ENCODE measurements at regions not wholly inside any gene's neighbourhood (a gene's known extent, or its start where the extent isn't known, plus 50 kb on each side); places are given as distances from the start of the nearest gene placed in this dataset.

DNA sequence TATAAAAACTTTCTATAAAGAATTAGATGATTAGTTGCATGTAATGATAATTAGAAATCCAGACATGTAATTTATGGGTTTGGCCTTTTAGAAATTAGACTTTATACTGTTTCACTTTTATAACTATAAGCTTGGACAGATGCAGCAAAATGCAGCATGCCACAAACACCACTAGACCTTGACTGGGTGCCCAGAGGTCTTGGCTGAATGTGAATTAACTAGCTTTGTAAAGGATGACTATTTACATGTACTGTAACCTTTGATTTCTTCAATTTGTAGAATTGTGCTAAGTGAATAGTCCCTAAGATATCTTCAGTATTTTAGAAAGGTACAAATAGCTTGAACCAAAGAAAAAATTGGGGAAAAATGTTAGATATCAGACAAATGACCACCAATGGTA is 2168.1 kb downstream of the MAT2B start:
- no peak for DNase-seq (ENCODE audit: low spot score)

DNA sequence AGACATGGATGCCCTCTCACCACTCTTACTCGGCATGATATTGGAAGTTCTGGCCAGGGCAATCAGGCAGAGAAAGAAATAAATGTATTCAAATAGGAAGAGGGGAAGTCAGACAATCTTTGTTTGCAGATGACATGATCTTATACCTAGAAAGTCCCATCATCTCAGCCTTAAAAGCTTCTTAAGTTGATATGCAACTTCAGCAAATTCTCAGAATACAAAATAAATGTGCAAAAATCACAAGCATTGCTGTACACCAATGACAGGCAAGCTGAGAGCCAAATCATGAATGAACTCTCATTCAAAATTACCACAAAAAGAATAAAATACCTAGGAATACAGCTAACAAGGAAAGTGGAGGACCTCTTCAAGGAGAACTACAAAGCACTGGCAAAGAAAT is 2190.4 kb downstream of the MAT2B start:
- no peak for DNase-seq (ENCODE audit: low spot score)

DNA sequence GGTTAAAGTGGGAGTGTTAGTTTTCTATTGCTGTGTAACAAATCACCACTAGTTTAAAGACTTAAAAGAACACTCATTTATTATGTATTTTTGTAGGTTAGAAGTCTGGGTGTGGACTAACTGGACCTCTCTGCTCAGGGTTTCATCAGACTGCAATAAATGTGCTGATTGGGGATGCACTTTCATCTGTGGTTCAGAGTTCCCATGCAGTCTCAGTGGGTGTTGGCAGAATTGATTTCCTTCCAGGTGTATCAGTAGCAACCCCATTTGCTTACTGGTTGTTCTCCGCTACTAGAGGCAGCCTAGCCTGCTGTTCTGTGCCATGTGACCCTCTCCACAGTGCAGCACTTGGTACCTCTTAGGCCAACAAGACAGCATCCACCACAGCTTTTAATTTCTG is 2200.5 kb downstream of the MAT2B start:
- no peak for DNase-seq (ENCODE audit: low spot score)

DNA sequence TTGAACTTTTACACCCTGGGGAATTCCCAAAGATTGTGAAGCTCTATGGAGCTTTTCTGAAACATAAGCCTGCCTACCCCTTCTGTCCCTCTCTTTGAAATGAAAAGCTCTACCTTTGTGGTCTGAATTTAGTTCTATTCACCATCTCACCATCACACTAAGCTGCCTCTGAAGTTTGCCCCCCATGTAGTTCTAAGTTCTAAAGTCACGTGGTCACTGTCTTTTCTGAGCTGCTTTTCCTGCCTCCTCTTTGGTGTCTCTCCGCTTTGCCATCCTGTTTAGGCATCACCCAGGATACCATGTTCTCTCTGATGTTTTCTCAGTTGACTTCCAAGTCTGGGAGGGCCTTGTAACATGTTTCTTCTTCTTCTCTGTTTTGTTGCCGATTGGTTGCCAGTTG is 2206.6 kb downstream of the MAT2B start:
- DNase-seq (ENCODE audit: low spot score): no peak

GRCh38 chr5:165714598-165714997 is 2209.2 kb downstream of the MAT2B start:
- no peak for DNase-seq (ENCODE audit: low spot score)

GRCh38 chr5:165720901-165721300 is 2215.5 kb downstream of the MAT2B start:
- no peak for DNase-seq (ENCODE audit: low spot score)

DNA sequence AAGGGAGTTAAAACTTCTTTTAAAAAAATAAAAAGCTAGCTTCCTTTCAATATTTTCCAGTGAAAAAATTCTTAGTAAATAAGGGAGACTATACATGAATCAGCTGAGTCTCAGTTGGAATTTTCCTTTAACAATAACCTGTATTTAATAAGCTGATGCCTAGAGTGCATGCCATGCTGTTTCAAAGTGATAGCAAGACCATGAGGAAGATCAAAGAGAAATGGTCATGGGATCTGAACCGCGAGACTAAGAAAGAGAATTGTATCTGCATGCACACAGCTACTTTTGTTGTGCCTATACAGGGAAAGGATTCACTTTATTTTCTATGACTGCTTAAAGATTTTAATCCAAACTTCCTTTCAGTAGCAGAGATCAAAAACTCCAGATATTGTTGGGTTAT is 2217.0 kb downstream of the MAT2B start:
- DNase-seq (ENCODE audit: low spot score): peak; percentile 59

- no peak for DNase-seq (ENCODE audit: low spot score)
Measured at GRCh38 chr5:165723931-165724330, 2218.5 kb downstream of the MAT2B start.

DNA sequence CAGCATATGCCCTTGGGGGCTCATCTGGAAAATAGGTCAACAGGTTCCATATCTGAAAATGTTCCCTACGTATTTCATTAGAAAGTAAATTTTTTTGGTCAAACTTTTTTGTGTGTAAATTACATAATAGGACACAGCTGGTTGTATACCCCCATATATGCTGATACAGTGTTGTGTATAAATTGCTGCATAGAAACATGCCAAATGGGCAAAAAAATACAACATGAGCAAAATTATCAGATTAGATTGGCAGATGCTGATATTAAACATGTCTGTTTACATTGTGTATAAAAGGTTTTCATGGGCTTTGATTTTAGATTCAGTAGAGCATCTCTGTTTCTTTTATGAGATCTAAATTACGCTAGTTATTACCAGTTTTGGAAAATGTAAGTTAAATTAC is 2223.0 kb downstream of the MAT2B start:
- no peak for DNase-seq (ENCODE audit: low spot score)

DNA sequence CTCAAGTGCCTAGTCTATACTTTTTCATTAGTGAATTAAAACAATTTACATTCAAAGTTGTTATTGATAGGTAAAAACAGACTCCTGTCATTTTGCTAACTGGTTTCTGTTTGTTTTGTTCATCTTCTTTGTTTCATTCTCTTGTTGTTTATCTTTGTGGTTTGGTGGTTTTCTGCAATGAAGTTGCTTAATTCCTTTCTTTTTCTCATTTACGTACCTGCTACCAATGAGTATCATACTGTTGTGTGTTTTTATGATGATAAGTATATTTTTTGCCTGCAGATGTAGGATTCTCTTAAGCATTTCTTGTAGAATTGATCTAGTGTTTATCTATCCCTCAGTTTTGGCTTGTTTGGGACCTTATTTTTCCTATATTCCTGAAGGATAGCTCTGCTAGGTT is 2230.0 kb downstream of the MAT2B start:
- DNase-seq (ENCODE audit: low spot score): no peak

- no peak for DNase-seq (ENCODE audit: low spot score)
Measured at GRCh38 chr5:165739079-165739741, 2233.8 kb downstream of the MAT2B start.

GRCh38 chr5:165757791-165758190 is 2252.4 kb downstream of the MAT2B start:
- no peak for DNase-seq (ENCODE audit: low spot score)

DNA sequence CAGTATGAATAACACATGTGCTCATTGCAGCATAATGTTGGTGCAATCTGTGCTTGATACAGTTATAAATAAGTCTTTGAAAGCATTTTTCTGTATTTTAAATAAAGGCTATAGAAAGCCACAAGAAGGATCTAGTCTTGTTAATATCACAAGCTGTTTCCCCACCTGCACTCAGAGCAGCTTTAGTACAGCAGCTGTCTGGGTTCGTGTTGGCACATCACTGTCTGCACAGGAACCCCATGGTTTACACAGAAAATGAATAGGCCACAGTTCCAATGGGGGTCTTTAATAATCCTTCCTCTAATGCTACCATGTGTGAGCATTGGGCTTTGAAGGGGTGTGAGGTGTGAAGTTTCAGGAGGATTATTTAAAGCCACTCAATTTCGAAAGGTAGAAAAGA is 2269.7 kb downstream of the MAT2B start:
- DNase-seq (ENCODE audit: low spot score): no peak

DNA sequence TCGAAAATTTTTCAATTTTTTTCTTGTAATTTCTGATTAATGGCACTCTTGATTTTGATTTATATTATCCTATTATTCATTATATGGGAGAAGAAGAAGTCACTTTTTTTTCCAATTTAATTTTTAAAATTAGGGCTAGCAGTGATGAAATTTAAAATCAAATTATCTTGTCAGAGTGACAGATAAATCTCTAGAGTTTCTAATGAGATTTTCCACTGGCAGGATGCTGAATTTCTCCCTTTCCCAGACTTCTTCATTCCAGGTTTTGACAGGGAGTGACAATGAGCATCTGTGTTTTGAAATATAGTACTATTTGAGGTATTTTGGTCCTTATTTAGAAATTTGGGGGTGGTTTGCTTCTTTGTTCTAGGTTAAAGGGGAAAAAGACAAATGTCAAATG is 2274.1 kb downstream of the MAT2B start:
- no peak for DNase-seq (ENCODE audit: low spot score)

DNA sequence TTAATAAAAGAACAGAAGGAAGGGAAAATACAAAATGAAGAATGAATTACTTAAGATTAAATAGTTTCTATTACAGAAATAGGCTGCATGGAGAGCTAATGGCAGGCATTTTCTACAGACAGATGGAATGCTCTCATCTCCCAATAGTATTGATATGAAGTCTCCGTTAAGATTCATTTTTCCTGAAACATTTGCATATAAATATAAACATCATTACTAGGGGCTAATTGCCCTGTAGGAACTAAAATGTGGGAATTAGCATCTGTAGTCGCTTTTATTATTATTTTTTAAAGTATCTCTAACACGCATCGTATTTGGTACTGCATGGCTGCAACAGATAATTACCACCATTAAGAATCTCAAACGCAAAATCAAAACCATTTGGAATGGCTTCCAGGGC is 2275.5 kb downstream of the MAT2B start:
- no peak for DNase-seq (ENCODE audit: low spot score)

GRCh38 chr5:165781738-165782137 is 2276.3 kb downstream of the MAT2B start:
- DNase-seq (ENCODE audit: low spot score): no peak

GRCh38 chr5:165783024-165783423 is 2277.6 kb downstream of the MAT2B start:
- DNase-seq (ENCODE audit: low spot score): no peak

GRCh38 chr5:165786073-165786472 is 2280.7 kb downstream of the MAT2B start:
- no peak for DNase-seq (ENCODE audit: low spot score)

DNA sequence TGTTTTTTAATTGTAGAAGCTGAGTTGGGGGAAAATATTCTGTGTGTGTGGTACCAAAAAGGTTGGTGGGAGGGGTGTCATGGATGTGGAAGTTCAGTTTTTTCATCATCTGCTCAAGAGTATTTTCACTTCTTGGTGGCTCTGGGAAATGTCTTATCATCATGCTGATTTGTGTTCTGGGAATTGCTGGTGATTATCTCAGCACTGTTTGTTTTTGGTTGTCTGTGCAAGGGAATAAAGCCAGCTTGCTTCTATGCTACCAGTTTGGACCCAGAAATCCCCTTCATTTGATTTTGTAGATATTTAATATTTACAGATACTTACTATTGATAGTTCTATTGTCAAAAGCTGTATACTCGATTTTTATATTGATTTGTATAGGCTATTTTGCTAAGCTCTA is 2289.7 kb downstream of the MAT2B start:
- DNase-seq (ENCODE audit: low spot score): no peak

- DNase-seq (ENCODE audit: low spot score): no peak
Measured at GRCh38 chr5:165805756-165806155, 2300.3 kb downstream of the MAT2B start.

- DNase-seq (ENCODE audit: low spot score): no peak
Measured at GRCh38 chr5:165808335-165808734, 2302.9 kb downstream of the MAT2B start.

GRCh38 chr5:165809914-165810313 is 2304.5 kb downstream of the MAT2B start:
- DNase-seq (ENCODE audit: low spot score): no peak

- DNase-seq (ENCODE audit: low spot score): no peak
Measured at GRCh38 chr5:165829504-165829903, 2324.1 kb downstream of the MAT2B start.

- DNase-seq (ENCODE audit: low spot score): no peak
Measured at GRCh38 chr5:165834891-165835290, 2329.5 kb downstream of the MAT2B start.

DNA sequence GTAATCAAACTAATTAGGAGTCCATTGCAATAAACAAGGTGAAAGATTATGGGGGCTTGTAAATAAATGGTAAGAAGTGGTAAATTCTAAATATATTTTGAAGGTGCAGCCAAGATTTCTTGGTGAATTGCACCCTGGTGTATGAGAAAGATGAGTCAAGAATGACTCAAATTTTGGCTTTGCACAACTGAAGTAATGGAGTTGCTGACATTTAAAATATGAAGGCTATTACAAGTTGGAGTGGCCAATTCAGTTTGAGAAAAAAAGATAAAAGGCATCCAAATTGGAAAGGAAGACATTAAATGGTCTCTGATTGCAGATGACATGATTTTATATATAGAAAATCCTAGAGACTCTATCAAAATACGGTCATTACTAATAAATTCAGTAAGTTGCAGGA is 2330.6 kb downstream of the MAT2B start:
- DNase-seq (ENCODE audit: low spot score): no peak

Measured in COLO829 (cell line).